PC-9 (cell line): ENCODE measurements at regions not wholly inside any gene's neighbourhood (a gene's known extent, or its start where the extent isn't known, plus 50 kb on each side); places are given as distances from the start of the nearest gene placed in this dataset.

Experiments
- EZH2 ChIP-seq: fragments of 200-600 bp; sonication (generic); IDR thresholded peaks from 2 replicates; pipeline ENCODE4 v1.8.0; 2017; ENCODE audit warnings: antibody characterized with exemption, low read depth
- TF ChIP-seq, protein P1 (sequence below): fragments of 200-600 bp; sonication (generic); conservative IDR thresholded peaks from 2 replicates; pipeline ENCODE4 v1.6.1; 2017; ENCODE audit warnings: mixed run types, antibody characterized with exemption, mild to moderate bottlenecking, moderate library complexity

DNA sequence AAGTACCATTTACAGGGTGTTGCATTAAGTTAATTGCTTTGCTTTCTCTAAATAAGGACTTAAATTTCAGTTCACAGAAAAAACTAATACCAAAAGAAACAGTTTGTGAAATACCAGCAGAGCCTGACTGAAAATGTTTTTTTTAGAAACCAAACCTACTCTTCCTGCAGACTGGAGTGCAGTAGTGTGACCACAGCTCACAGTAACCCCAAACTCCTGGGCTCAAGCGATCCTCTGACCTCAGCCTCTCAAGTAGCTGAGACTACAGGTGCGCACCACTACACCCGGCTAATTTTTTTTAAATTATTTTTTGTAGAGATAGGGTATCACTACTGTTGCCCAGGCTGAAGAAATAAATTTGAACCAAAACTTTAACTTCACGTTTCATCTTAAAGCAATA, 103.5 kb upstream of the PLEKHA5 start:
- TF ChIP-seq, protein P1, sequence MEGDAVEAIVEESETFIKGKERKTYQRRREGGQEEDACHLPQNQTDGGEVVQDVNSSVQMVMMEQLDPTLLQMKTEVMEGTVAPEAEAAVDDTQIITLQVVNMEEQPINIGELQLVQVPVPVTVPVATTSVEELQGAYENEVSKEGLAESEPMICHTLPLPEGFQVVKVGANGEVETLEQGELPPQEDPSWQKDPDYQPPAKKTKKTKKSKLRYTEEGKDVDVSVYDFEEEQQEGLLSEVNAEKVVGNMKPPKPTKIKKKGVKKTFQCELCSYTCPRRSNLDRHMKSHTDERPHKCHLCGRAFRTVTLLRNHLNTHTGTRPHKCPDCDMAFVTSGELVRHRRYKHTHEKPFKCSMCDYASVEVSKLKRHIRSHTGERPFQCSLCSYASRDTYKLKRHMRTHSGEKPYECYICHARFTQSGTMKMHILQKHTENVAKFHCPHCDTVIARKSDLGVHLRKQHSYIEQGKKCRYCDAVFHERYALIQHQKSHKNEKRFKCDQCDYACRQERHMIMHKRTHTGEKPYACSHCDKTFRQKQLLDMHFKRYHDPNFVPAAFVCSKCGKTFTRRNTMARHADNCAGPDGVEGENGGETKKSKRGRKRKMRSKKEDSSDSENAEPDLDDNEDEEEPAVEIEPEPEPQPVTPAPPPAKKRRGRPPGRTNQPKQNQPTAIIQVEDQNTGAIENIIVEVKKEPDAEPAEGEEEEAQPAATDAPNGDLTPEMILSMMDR = no peak
- no peak for TF ChIP-seq EZH2
